Osteocyte (in vitro differentiated cells): ENCODE measurements at regions not wholly inside any gene's neighbourhood (a gene's known extent, or its start where the extent isn't known, plus 50 kb on each side); places are given as distances from the start of the nearest gene placed in this dataset.

ENCODE experiments used
- DNase-seq: peaks from one replicate; pipeline ENCODE4 v3.0.0; 2021; ENCODE audit warnings: mixed read lengths; ENCODE audit not compliant: unreplicated experiment; ENCODE audit errors: extremely low spot score
- H3K27ac Mint-ChIP-seq: one replicate; pipeline ENCODE4 v1.8.0; 2021; ENCODE audit warnings: mild to moderate bottlenecking, mixed read lengths; ENCODE audit not compliant: unreplicated experiment
- H3K27me3 Mint-ChIP-seq: one replicate; pipeline ENCODE4 v1.8.0; 2021; ENCODE audit warnings: mixed read lengths; ENCODE audit not compliant: unreplicated experiment
- H3K36me3 Mint-ChIP-seq: one replicate; pipeline ENCODE4 v1.8.0; 2021; ENCODE audit warnings: mixed read lengths; ENCODE audit not compliant: unreplicated experiment
- H3K4me1 Mint-ChIP-seq: one replicate; pipeline ENCODE4 v1.8.0; 2021; ENCODE audit warnings: mixed read lengths; ENCODE audit not compliant: unreplicated experiment
- H3K4me3 Mint-ChIP-seq: one replicate; pipeline ENCODE4 v1.8.0; 2021; ENCODE audit warnings: mild to moderate bottlenecking, moderate library complexity, mixed read lengths; ENCODE audit not compliant: unreplicated experiment
- H3K9me3 Mint-ChIP-seq: one replicate; pipeline ENCODE4 v1.8.0; 2021; ENCODE audit warnings: mixed read lengths; ENCODE audit not compliant: unreplicated experiment
- TF ChIP-seq, protein P1 (sequence below): fragments of 200-600 bp; sonication (generic); IDR thresholded peaks from 2 replicates; pipeline ENCODE4 v1.5.0; 2021; ENCODE audit warnings: antibody characterized with exemption, mild to moderate bottlenecking, moderate library complexity

- TF ChIP-seq, protein P1, sequence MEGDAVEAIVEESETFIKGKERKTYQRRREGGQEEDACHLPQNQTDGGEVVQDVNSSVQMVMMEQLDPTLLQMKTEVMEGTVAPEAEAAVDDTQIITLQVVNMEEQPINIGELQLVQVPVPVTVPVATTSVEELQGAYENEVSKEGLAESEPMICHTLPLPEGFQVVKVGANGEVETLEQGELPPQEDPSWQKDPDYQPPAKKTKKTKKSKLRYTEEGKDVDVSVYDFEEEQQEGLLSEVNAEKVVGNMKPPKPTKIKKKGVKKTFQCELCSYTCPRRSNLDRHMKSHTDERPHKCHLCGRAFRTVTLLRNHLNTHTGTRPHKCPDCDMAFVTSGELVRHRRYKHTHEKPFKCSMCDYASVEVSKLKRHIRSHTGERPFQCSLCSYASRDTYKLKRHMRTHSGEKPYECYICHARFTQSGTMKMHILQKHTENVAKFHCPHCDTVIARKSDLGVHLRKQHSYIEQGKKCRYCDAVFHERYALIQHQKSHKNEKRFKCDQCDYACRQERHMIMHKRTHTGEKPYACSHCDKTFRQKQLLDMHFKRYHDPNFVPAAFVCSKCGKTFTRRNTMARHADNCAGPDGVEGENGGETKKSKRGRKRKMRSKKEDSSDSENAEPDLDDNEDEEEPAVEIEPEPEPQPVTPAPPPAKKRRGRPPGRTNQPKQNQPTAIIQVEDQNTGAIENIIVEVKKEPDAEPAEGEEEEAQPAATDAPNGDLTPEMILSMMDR, result no peak
- no peaks in the 10 kb centered on the region for H3K4me1 Mint-ChIP-seq
- no peak overlapping the region for H3K27ac Mint-ChIP-seq
- peaks cover 21% of the 10 kb centered on the region for H3K9me3 Mint-ChIP-seq
- peaks cover 10% of the 10 kb centered on the region for H3K27me3 Mint-ChIP-seq
- H3K4me3 Mint-ChIP-seq, result no peak overlapping the region
- no peaks in the 10 kb centered on the region for H3K36me3 Mint-ChIP-seq
- no peak for DNase-seq
These were observed 1536.4 kb downstream of the TECRL start for GRCh38 chr4:62872856-62873255.

GRCh38 chr4:62871078-62871477 lies 1538.2 kb downstream of the TECRL start:
- H3K27ac Mint-ChIP-seq, result no peak overlapping the region
- H3K4me3 Mint-ChIP-seq, result no peak overlapping the region
- H3K4me1 Mint-ChIP-seq, result no peaks in the 10 kb centered on the region
- peaks cover 3% of the 10 kb centered on the region for H3K27me3 Mint-ChIP-seq
- no peak for DNase-seq
- H3K36me3 Mint-ChIP-seq, result no peaks in the 10 kb centered on the region
- peaks cover 13% of the 10 kb centered on the region for H3K9me3 Mint-ChIP-seq
- TF ChIP-seq, protein P1, result no peak

DNA sequence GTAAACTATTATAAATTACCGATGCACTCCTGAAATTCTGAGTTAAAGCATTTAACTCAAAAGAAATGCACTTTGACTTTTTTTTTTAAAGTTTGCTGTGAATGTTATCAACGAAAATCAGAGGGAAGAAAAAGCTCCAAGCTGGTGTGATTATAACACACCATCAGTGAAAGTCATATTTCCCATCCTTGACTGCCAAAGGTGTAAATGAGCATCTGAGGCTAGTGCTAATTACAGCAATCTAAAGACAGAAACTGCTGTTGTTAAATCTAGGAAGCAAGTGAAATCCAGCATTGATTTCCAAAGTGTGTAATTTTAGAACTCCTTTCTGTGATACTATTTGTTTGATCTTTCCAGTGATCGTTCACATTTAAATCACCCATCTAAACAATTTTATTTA lies 1538.8 kb downstream of the TECRL start:
- H3K27ac Mint-ChIP-seq, result no peak overlapping the region
- TF ChIP-seq, protein P1, result no peak
- no peak for DNase-seq
- peaks cover 3% of the 10 kb centered on the region for H3K27me3 Mint-ChIP-seq
- H3K4me1 Mint-ChIP-seq, result no peaks in the 10 kb centered on the region
- no peaks in the 10 kb centered on the region for H3K36me3 Mint-ChIP-seq
- H3K9me3 Mint-ChIP-seq, result peaks cover 9% of the 10 kb centered on the region
- no peak overlapping the region for H3K4me3 Mint-ChIP-seq

DNA sequence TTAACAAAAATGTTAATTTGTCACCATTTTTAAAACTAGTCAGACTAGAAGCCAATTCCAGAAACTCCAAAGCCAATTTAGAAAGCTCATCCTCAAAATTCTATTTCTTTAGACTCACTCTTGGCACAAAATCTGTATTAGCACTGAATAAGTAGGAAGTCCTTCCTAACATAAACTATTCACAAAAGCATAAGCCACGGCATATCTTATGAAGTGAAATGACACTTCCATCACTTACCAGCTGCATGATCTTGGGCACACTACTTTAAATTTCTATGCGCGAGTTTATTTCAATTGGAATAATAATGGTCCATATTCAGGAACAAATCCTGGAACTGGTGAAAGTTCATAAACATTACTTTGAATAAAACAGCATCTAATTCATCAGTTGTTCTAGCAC lies 1544.0 kb downstream of the TECRL start:
- Mint-ChIP-seq H3K4me3 (no peak overlapping the region), H3K27ac (no peak overlapping the region), H3K27me3 (peaks cover 14% of the 10 kb centered on the region), H3K4me1 (no peaks in the 10 kb centered on the region), H3K36me3 (no peaks in the 10 kb centered on the region), H3K9me3 (no peaks in the 10 kb centered on the region)
- no peak for DNase-seq
- TF ChIP-seq, protein P1, result no peak

GRCh38 chr4:62849696-62850095 lies 1559.6 kb downstream of the TECRL start:
- H3K9me3 Mint-ChIP-seq, result no peaks in the 10 kb centered on the region
- TF ChIP-seq, protein P1, result no peak
- H3K27me3 Mint-ChIP-seq, result peaks cover 9% of the 10 kb centered on the region
- no peak overlapping the region for H3K4me3 Mint-ChIP-seq
- no peak for DNase-seq
- no peaks in the 10 kb centered on the region for H3K4me1 Mint-ChIP-seq
- H3K36me3 Mint-ChIP-seq, result no peaks in the 10 kb centered on the region
- H3K27ac Mint-ChIP-seq, result no peak overlapping the region
